ENCODE measurements at regions not wholly inside any gene's neighbourhood (a gene's known extent, or its start where the extent isn't known, plus 50 kb on each side); places are given as distances from the start of the nearest gene placed in this dataset.
"Not testable (repeated sequence)": the region's sequence is repeated elsewhere in the genome, so short reads cannot be mapped to it uniquely, and the experiment has no call there.

DNA sequence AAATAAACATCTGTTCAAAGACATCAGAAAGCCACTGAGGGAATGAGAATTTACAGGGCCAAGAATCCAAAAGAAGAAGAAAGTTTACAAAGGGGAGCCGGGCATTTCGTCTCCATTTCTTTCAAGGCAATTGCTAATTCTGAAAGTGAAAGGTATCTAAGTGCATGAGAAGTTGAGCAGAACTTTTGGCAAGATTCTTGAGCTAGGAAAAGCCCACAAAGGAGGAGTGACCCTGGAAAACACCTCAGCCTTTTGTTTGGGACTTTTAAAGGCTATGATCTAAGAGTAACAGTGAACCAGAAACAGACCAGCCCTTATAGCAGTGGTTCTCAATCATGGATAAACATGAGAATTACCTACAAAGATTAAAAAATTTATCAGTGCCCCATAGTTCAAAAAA is 87.4 kb downstream of the MDH1 start:
- TF ChIP-seq GATA1 (IDR thresholded peaks at IDR 0.05; ENCODE audit: low read depth, low read length) (no peak), POLR2A (IDR thresholded peaks at IDR 0.05; ENCODE audit: low read length) (no peak)
- no peak for DNase-seq

DNA sequence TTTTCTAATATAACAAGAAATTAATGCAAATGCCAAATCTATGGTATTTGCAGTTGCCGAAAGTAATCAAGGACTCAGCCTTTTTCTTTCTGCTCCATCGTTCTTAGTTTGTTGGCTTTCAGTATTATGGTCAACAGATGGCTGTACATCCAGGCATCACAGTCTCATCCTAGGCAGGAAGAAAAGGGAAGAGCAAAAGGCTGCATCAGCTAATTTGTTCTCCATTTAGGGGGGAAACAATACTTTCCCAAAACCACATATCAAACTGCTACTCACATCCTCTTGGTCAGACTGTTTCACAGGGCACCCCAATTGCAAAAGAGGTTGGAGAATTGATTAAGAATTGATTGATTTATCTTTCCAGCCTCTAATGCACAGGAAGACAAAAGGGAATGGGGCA is 89.3 kb downstream of the MDH1 start:
- no peak for TF ChIP-seq GATA1 (IDR thresholded peaks at IDR 0.05; ENCODE audit: low read depth, low read length)
- TF ChIP-seq POLR2A (IDR thresholded peaks at IDR 0.05; ENCODE audit: low read length) = no peak
- DNase-seq = no peak

- no peak for DNase-seq
- TF ChIP-seq GATA1 (IDR thresholded peaks at IDR 0.05; ENCODE audit: low read depth, low read length) = no peak
- TF ChIP-seq POLR2A (IDR thresholded peaks at IDR 0.05; ENCODE audit: low read length) = no peak
Measured at GRCh38 chr2:63678551-63678950, 89.8 kb downstream of the MDH1 start.

DNA sequence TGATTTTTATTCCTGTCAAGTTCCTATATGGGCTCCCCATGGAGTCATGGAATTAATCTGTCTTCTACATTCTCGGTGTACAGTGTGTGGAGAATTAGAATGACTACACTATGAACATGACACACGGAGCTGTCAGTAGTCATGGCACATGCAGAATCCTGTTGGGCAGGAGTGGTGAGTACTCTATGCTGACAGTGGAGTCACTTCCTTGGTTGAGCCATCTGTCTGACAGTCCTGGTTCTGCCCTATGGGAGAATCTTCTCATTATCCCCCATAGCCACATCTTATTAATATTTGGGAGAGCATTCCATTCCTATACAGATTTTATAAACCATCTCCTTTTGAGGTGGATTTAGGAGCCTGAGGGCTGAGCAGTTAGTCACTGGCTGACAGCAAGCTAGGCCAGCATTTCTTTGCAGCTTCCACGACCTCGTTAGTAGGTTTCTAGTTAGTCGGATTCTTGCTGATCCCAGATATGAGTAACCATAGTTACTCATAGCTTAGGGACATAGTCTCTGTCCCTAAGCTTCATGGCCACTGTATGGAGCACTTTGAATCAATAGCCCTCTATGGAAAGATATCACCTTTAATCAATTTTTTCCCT is 90.6 kb downstream of the MDH1 start:
- TF ChIP-seq GATA1 (IDR thresholded peaks at IDR 0.05; ENCODE audit: low read depth, low read length) (no peak), POLR2A (IDR thresholded peaks at IDR 0.05; ENCODE audit: low read length) (no peak)
- no peak for DNase-seq

- no peak for DNase-seq
- no peak for TF ChIP-seq GATA1 (IDR thresholded peaks at IDR 0.05; ENCODE audit: low read depth, low read length)
- no peak for TF ChIP-seq POLR2A (IDR thresholded peaks at IDR 0.05; ENCODE audit: low read length)
Measured at GRCh38 chr2:63680455-63680854, 91.7 kb downstream of the MDH1 start.

GRCh38 chr2:63681896-63682295 is 93.1 kb downstream of the MDH1 start:
- no peak for TF ChIP-seq GATA1 (IDR thresholded peaks at IDR 0.05; ENCODE audit: low read depth, low read length)
- no peak for DNase-seq

GRCh38 chr2:63692002-63692606 is 103.3 kb downstream of the MDH1 start:
- TF ChIP-seq GATA1 (IDR thresholded peaks at IDR 0.05; ENCODE audit: low read depth, low read length) (no peak), POLR2A (IDR thresholded peaks at IDR 0.05; ENCODE audit: low read length) (no peak)
- peak; percentile 16 to 56 for DNase-seq

- DNase-seq = no peak
- no peak for TF ChIP-seq GATA1 (IDR thresholded peaks at IDR 0.05; ENCODE audit: low read depth, low read length)
- TF ChIP-seq POLR2A (IDR thresholded peaks at IDR 0.05; ENCODE audit: low read length) = no peak
Measured at GRCh38 chr2:63695583-63695982, 106.8 kb downstream of the MDH1 start.

DNA sequence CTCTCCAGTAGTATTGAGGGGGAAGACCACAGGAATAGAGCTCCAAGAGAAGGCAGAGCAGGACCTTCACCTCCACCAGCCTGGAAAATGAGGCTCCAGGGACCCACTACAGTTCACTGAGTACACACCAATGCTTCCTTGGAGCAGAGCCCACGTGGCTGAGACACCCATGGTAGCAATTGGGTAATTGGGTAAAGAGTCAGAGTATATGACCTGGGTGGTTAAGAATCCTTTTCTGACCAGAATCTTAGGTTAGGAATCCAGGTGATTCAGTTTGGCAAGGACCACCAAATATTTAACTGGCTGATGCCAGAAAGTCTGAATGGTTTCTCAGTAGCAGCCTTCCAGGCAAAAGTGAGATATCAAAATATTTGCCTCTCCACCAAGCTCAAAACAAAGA is 107.7 kb downstream of the MDH1 start:
- DNase-seq = no peak

DNA sequence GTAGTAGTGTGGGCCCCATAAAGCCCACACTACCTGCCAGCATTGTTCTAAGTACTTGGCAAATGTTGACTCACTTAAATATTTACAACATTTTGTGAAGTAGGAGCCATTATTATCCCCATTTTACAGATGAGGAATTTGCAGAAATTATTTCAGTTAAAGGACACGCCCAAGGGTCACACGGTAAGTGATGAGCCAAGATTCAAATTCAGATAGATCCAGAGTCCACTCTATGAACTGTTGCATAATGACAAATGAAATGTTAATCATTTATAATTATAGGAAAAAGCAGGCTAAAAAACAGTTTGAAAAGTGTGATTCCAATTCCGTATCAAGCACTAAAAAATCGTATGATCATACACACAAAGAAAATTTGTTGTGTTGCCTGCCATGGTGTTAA is 108.4 kb downstream of the MDH1 start:
- DNase-seq = no peak
- no peak for TF ChIP-seq GATA1 (IDR thresholded peaks at IDR 0.05; ENCODE audit: low read depth, low read length)

More for the DNA sequence above, 107.7 kb downstream of the MDH1 start:
- TF ChIP-seq GATA1 (IDR thresholded peaks at IDR 0.05; ENCODE audit: low read depth, low read length) (no peak), POLR2A (IDR thresholded peaks at IDR 0.05; ENCODE audit: low read length) (no peak)

- DNase-seq = peak; percentile 12 to 24
- TF ChIP-seq GATA1 (IDR thresholded peaks at IDR 0.05; ENCODE audit: low read depth, low read length) (no peak), POLR2A (IDR thresholded peaks at IDR 0.05; ENCODE audit: low read length) (no peak)
Measured at GRCh38 chr2:63698786-63699548, 110.2 kb downstream of the MDH1 start.

GRCh38 chr2:63699549-63699839 is 110.7 kb downstream of the MDH1 start:
- DNase-seq = no peak
- TF ChIP-seq GATA1 (IDR thresholded peaks at IDR 0.05; ENCODE audit: low read depth, low read length) (no peak), POLR2A (IDR thresholded peaks at IDR 0.05; ENCODE audit: low read length) (no peak)

GRCh38 chr2:63700271-63700670 is 111.5 kb downstream of the MDH1 start:
- DNase-seq = no peak
- TF ChIP-seq POLR2A (IDR thresholded peaks at IDR 0.05; ENCODE audit: low read length) = no peak
- TF ChIP-seq GATA1 (IDR thresholded peaks at IDR 0.05; ENCODE audit: low read depth, low read length) = no peak

DNA sequence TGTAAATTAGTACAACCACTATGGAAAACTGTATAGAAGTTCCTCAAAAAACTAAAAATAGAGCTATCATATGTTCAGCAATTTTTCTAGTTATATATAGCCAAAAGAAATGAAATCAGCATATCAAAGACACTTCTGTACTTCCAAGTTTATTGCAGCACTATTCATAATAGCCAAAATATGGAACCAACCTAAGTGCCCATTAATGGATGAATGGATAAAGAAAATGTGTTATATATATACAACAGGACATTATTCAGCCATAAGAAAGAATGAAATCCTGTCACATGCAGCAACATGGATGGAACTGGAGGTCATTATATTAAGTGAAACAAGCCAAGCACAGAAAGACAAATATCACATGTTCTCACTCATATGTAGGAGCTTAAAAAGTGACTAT is 112.6 kb downstream of the MDH1 start:
- TF ChIP-seq POLR2A (IDR thresholded peaks at IDR 0.05; ENCODE audit: low read length) (no peak), GATA1 (IDR thresholded peaks at IDR 0.05; ENCODE audit: low read depth, low read length) (no peak)
- DNase-seq = no peak

- DNase-seq = not testable (repeated sequence)
Measured at GRCh38 chr2:63706084-63706483, 117.3 kb downstream of the MDH1 start.
